Endothelial cell of umbilical vein (primary cell): ENCODE measurements at regions not wholly inside any gene's neighbourhood (a gene's known extent, or its start where the extent isn't known, plus 50 kb on each side); places are given as distances from the start of the nearest gene placed in this dataset.

Source experiments
- BruUV-seq: library from RNA; stranded (reverse); fragments of 400-500 nt; replicated peaks from 2 replicates; lab custom pipeline; 2021; lab: Mats Ljungman, UMichigan
- CTCF ChIA-PET: fragments of 300-600, 350-600 bp; sonication (Branson Sonifier 250); formaldehyde crosslinking; loops from one replicate; lab custom pipeline; 2021; ENCODE audit warnings: antibody characterized with exemption, inconsistent platforms; lab: Charles Lee
- POLR2A ChIA-PET: fragments of 300-600, 350-600 bp; sonication (Branson Sonifier 250); formaldehyde crosslinking; loops from one replicate; lab custom pipeline; 2021; ENCODE audit warnings: antibody characterized with exemption, inconsistent platforms; lab: Charles Lee
- DNase-seq: peaks from one replicate; pipeline ENCODE4 v3.0.0-alpha.2; 2011; ENCODE audit warnings: low read depth, low spot score
- FAIRE-seq: peaks from 2 replicates; lab custom pipeline; 2011; peaks lifted over from hg19 to GRCh38; lab: Jason Lieb, UNC
- H2AFZ ChIP-seq: 2 replicates; pipeline ENCODE4 v1.6.0; 2012; ENCODE audit warnings: low read depth, low read length, control low read depth, inconsistent platforms
- H3K27ac ChIP-seq: 2 replicates; pipeline ENCODE4 v1.5.1; 2011; ENCODE audit warnings: low read depth, mild to moderate bottlenecking, control low read depth, low read length, moderate library complexity; ENCODE audit not compliant: insufficient read depth
- H3K27me3 ChIP-seq, 2 experiments: 2 replicates each; pipeline versions ENCODE4 v1.6.0 to v1.6.1; 2011; ENCODE audit warnings: low read length in 2 of 2, mixed read lengths in 1 of 2; ENCODE audit not compliant: control insufficient read depth in 2 of 2, insufficient read depth in 2 of 2
- H3K36me3 ChIP-seq, 2 experiments: 2 replicates in 1 of 2; 3 replicates in 1 of 2; pipeline ENCODE4 v1.5.1; 2011; ENCODE audit warnings: low read length in 2 of 2, mild to moderate bottlenecking in 1 of 2, moderate library complexity in 1 of 2; ENCODE audit not compliant: control insufficient read depth in 2 of 2, insufficient read depth in 2 of 2; ENCODE audit errors: extremely low read depth in 1 of 2
- H3K4me1 ChIP-seq: 3 replicates; pipeline ENCODE4 v1.5.1; 2011; ENCODE audit warnings: mild to moderate bottlenecking, low read length; ENCODE audit not compliant: control insufficient read depth, insufficient read depth; ENCODE audit errors: extremely low read depth
- H3K4me2 ChIP-seq: 2 replicates; pipeline ENCODE4 v1.6.1; 2011; ENCODE audit warnings: low read length, control low read depth, mixed read lengths; ENCODE audit not compliant: insufficient read depth
- H3K4me3 ChIP-seq, 3 experiments: fragments of 200-600 bp in 1 of 3; sonication (generic), shearing (Covaris generic) in 1 of 3; replicated peaks in 1 of 3; 2 replicates each; pipeline ENCODE4 v1.5.1; 2011 to 2016; ENCODE audit warnings: control low read depth in 3 of 3, low read length in 3 of 3, mild to moderate bottlenecking in 2 of 3, inconsistent platforms in 1 of 3, low read depth in 1 of 3, moderate library complexity in 1 of 3; ENCODE audit not compliant: insufficient read depth in 1 of 3
- H3K79me2 ChIP-seq: 2 replicates; pipeline ENCODE4 v1.6.0; 2012; ENCODE audit warnings: low read length, inconsistent platforms; ENCODE audit not compliant: control insufficient read depth, insufficient read depth
- H3K9ac ChIP-seq: replicated peaks from 2 replicates; pipeline ENCODE3; 2011; ENCODE audit warnings: low read length, control low read depth; ENCODE audit not compliant: insufficient read depth; ENCODE audit errors: extremely low read depth
- H3K9me1 ChIP-seq: replicated peaks from 3 replicates; pipeline ENCODE4 v1.6.0; 2011; ENCODE audit warnings: mild to moderate bottlenecking, low read length; ENCODE audit not compliant: control insufficient read depth, insufficient read depth; ENCODE audit errors: extremely low read depth
- H3K9me3 ChIP-seq: replicated peaks from 2 replicates; pipeline ENCODE4 v1.5.1; 2012; ENCODE audit warnings: low read length, inconsistent platforms; ENCODE audit not compliant: control insufficient read depth, insufficient read depth
- H4K20me1 ChIP-seq: replicated peaks from 2 replicates; pipeline ENCODE3; 2011; ENCODE audit warnings: mild to moderate bottlenecking, low read length; ENCODE audit not compliant: control insufficient read depth, insufficient read depth; ENCODE audit errors: extremely low read depth
- CTCF ChIP-seq, 2 donors: IDR thresholded peaks; 1 replicate in 1 of 2; 2 replicates in 1 of 2; pipeline ENCODE4 v1.5.1; 2011; ENCODE audit warnings: low read length in 2 of 2, mild to moderate bottlenecking in 2 of 2, moderate library complexity in 2 of 2, control low read depth in 1 of 2, inconsistent platforms in 1 of 2, low read depth in 1 of 2; ENCODE audit not compliant: insufficient read depth in 1 of 2; ENCODE audit errors: extremely low read depth in 1 of 2
- EZH2 ChIP-seq: IDR thresholded peaks from 2 replicates; pipeline ENCODE4 v1.6.1; 2012; ENCODE audit warnings: borderline replicate concordance, low read depth, mild to moderate bottlenecking, moderate library complexity, low read length, inconsistent platforms; ENCODE audit not compliant: severe bottlenecking
- FOS ChIP-seq: IDR thresholded peaks from 2 replicates; pipeline ENCODE4 v1.6.1; 2011; ENCODE audit warnings: mild to moderate bottlenecking, low read length, moderate library complexity, borderline replicate concordance; ENCODE audit not compliant: insufficient read depth
- GATA2 ChIP-seq: IDR thresholded peaks from 2 replicates; pipeline ENCODE4 v1.7.0; 2011; ENCODE audit warnings: low read depth, mild to moderate bottlenecking, moderate library complexity, mixed read lengths, low read length; ENCODE audit not compliant: insufficient read length, insufficient read depth
- JUN ChIP-seq: IDR thresholded peaks from 2 replicates; pipeline ENCODE4 v1.6.1; 2011; ENCODE audit warnings: borderline replicate concordance, low read depth; ENCODE audit not compliant: insufficient read length, insufficient read depth
- MYC ChIP-seq: IDR thresholded peaks from one replicate; pipeline ENCODE4 v1.6.1; 2011; ENCODE audit warnings: mild to moderate bottlenecking, low read depth, low read length
- POLR2A ChIP-seq: IDR thresholded peaks from 2 replicates; pipeline ENCODE4 v1.6.1; 2012; ENCODE audit warnings: low read depth, mild to moderate bottlenecking, control low read depth, low read length
- POLR2AphosphoS5 ChIP-seq: IDR thresholded peaks from 2 replicates; pipeline ENCODE4 v1.6.1; 2012; ENCODE audit warnings: low read depth, mild to moderate bottlenecking, control low read depth, low read length, moderate library complexity; ENCODE audit not compliant: insufficient read depth
- dilution Hi-C: fragments of 300-500 bp; cut with MboI; formaldehyde crosslinking; loops from one replicate; pipeline ENCODE4 v1.15.0; 2019; ENCODE audit warnings: low sequenced_read_pairs; ENCODE audit not compliant: extremely low pct_ligation_motif_present
- intact Hi-C: fragments of 100-400 bp; cut with micrococcal nuclease; formaldehyde crosslinking; loops from one replicate; pipeline ENCODE4 v1.10.0; 2022
- TF ChIP-seq, protein P1 (sequence below): IDR thresholded peaks from 2 replicates; pipeline ENCODE4 v1.6.1; 2011; ENCODE audit not compliant: insufficient read depth, insufficient read length

DNA sequence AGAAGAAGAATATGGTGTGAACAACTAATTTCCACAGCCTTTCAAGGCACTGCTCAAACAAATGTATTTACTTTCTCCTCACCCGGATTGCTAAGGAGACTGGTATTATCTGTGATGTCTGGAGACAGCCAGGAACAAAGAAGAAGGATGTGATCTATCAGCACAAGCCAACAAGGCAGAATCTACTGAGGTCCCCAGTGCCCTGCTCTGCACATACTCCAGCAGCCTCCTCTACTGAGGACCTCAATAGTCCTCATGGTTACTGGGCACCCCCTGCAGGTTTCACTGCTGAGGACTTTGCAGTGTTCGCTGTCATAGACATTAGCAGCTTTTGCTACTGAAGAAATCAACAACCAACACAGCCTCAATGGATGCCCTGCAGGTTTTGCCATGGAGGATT, 930.1 kb downstream of the ADGRL3 start:
- Histone ChIP-seq H3K9ac (no peak overlapping the region), H3K27ac (no peak overlapping the region), H3K4me3 (no peak overlapping the region), H3K9me3 (peaks cover 4% of the 10 kb centered on the region), H3K4me1 (no peaks in the 10 kb centered on the region), H3K27me3 (no peaks in the 10 kb centered on the region), H3K79me2 (no peaks in the 10 kb centered on the region), H4K20me1 (no peaks in the 10 kb centered on the region), H3K36me3 (no peaks in the 10 kb centered on the region), H2AFZ (no peak overlapping the region), H3K4me2 (no peak overlapping the region), H3K9me1 (no peaks in the 10 kb centered on the region)
- CTCF ChIA-PET, result no interaction called here
- BruUV-seq, result no TSS peak
- POLR2A ChIA-PET, result no interaction called here
- FAIRE-seq (no peak), DNase-seq (no peak)
- TF ChIP-seq, protein P1, sequence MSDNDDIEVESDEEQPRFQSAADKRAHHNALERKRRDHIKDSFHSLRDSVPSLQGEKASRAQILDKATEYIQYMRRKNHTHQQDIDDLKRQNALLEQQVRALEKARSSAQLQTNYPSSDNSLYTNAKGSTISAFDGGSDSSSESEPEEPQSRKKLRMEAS, result no peak
- no peak for TF ChIP-seq POLR2A
- TF ChIP-seq FOS, result no peak
- no peak for TF ChIP-seq JUN
- no peak for TF ChIP-seq GATA2
- no peak for TF ChIP-seq MYC
- TF ChIP-seq POLR2AphosphoS5, result no peak
- TF ChIP-seq EZH2, result no peak
- TF ChIP-seq CTCF (IDR thresholded peaks at IDR 0.05; ENCODE audit: extremely low read depth in 1 of 2, insufficient read depth in 1 of 2, low read depth in 1 of 2, low read length in 2 of 2), result no peak
- dilution Hi-C loops, result no loop called here
- intact Hi-C loops, result no loop called here
